Retinal pigment epithelial cell (primary cell): ENCODE measurements at regions not wholly inside any gene's neighbourhood (a gene's known extent, or its start where the extent isn't known, plus 50 kb on each side); places are given as distances from the start of the nearest gene placed in this dataset.

Experiments used
- DNase-seq: peaks from one replicate; pipeline ENCODE4 v3.0.0-alpha.2; 2010; ENCODE audit warnings: low read depth
- H3K4me3 ChIP-seq: 2 replicates; pipeline ENCODE4 v1.5.1; 2011; ENCODE audit warnings: mild to moderate bottlenecking, low read length, control low read depth, moderate library complexity
- CTCF ChIP-seq: conservative IDR thresholded peaks from 2 replicates; pipeline ENCODE4 v1.5.1; 2011; ENCODE audit warnings: low read depth, low read length, control low read depth, inconsistent platforms

DNA sequence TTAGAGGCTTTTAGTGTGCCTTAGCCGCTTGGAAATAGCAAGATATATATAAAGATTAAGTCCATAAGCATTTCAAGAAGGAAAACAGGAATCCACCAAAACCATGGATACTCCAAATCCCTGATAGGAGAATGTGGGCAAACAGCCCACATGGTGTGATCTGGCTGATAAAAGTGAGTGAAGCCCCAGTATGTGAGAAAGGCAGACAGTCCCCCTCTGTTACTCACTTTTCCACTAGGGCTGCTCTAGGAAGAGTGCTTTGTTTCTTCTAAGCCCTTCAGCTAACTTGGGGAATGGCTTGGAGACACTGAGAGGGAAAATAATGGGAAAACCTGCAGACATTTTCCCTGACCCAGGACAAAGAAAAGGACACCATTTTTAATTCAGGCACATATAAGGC, 802.3 kb upstream of the PRR20A start:
- no peak for TF ChIP-seq CTCF

DNA sequence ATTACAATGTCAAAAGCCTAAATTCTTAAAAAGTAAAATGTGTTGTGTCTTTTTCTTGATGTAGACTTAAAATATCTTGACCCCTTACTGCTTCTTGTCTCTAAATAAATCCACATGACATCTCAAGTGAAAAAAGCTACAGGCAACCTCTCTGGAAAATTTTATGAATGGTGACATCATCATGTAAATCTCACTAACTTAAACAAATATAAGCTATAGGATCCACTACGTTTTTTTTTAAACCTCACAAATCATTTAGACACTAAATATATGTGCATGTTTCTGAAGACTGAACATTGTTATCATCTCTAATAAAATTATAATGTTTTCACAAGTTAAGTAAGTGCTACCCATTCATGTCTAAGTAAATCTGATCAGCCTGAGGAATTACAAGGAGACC, 793.7 kb upstream of the PRR20A start:
- DNase-seq, result no peak
- H3K4me3 ChIP-seq, result no peak overlapping the region
- no peak for TF ChIP-seq CTCF

More for the DNA sequence above, 802.3 kb upstream of the PRR20A start:
- H3K4me3 ChIP-seq, result no peak overlapping the region
- no peak for DNase-seq

- DNase-seq, result no peak
- no peak for TF ChIP-seq CTCF
- no peak overlapping the region for H3K4me3 ChIP-seq
These were observed 790.9 kb upstream of the PRR20A start for GRCh38 chr13:56349866-56350265.

GRCh38 chr13:56351041-56351440, 789.7 kb upstream of the PRR20A start:
- DNase-seq, result no peak
- no peak overlapping the region for H3K4me3 ChIP-seq
- TF ChIP-seq CTCF, result no peak

DNA sequence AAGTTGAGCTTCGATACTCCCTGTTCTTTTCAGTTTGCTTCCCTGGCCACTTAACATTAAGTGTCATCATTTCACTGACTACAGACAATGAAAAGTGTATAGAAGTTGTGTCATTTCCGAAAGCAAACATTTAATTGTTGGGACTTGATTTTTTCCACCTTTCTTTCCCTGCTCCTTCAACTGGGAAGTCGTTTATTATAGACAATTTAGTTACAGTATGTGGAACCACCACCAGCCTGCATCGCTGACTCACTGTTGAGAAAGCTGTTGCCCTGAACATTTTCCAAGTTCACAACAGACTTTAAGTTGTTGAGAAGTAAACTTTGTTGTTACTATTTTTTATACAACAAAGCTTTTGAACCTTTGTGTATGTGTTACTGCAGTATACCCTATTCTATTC, 788.4 kb upstream of the PRR20A start:
- no peak for TF ChIP-seq CTCF
- DNase-seq, result no peak
- H3K4me3 ChIP-seq, result no peak overlapping the region

DNA sequence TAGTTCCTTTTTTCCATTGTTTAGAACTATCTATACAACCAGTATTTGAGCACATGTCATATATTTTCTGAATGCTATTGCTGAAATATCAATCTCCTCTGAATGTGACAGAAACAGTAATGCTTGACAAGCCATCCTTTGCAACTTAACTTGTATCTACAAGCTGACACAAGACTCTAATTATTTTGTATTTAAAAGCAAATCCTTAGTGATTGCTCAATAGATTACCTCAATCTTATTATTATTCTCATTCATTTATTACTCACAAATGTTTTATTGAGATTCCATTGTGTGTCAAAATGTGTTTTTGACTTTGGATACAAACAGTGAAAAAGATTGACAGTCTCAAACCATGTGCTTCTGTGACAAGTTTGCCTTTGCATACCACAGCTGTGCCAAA, 787.8 kb upstream of the PRR20A start:
- TF ChIP-seq CTCF, result no peak
- no peak for DNase-seq

GRCh38 chr13:56356690-56357089, 784.0 kb upstream of the PRR20A start:
- DNase-seq, result no peak
- no peak overlapping the region for H3K4me3 ChIP-seq

More for the DNA sequence above, 787.8 kb upstream of the PRR20A start:
- no peak overlapping the region for H3K4me3 ChIP-seq

More at GRCh38 chr13:56356690-56357089, 784.0 kb upstream of the PRR20A start:
- TF ChIP-seq CTCF, result no peak
